Activated B cell treated with CpG ODN at 0.5 μM for 24 hours (primary cell): ENCODE measurements at regions not wholly inside any gene's neighbourhood (a gene's known extent, or its start where the extent isn't known, plus 50 kb on each side); places are given as distances from the start of the nearest gene placed in this dataset.

Experiments used
- ATAC-seq: fragments of 200-7000 bp; cut with Tn5 transposase; one replicate; pipeline ENCODE4 v1.10.0; 2021; ENCODE audit warnings: low read depth, mild to moderate bottlenecking, moderate library complexity
- CTCF ChIA-PET: fragments of 350-600 bp; sonication (Branson Sonifier 250); formaldehyde crosslinking; loops from one replicate; lab custom pipeline; 2021; ENCODE audit warnings: antibody characterized with exemption; lab: Charles Lee
- POLR2A ChIA-PET: fragments of 350-600 bp; sonication (Branson Sonifier 250); formaldehyde crosslinking; loops from one replicate; lab custom pipeline; 2021; ENCODE audit warnings: antibody characterized with exemption; lab: Charles Lee
- DNase-seq: peaks from one replicate; pipeline ENCODE4 v3.0.0; 2022
- H3K27ac Mint-ChIP-seq: one replicate; pipeline ENCODE4 v1.8.0; 2020; ENCODE audit warnings: mixed read lengths
- H3K27me3 Mint-ChIP-seq: one replicate; pipeline ENCODE4 v1.8.0; 2021; ENCODE audit warnings: mixed read lengths
- H3K36me3 Mint-ChIP-seq: one replicate; pipeline ENCODE4 v1.8.0; 2021; ENCODE audit warnings: low read depth, mixed read lengths
- H3K4me1 Mint-ChIP-seq: one replicate; pipeline ENCODE4 v1.8.0; 2021; ENCODE audit warnings: mixed read lengths
- H3K4me3 Mint-ChIP-seq: one replicate; pipeline ENCODE4 v1.8.0; 2020; ENCODE audit warnings: mild to moderate bottlenecking, mixed read lengths
- H3K9me3 Mint-ChIP-seq: one replicate; pipeline ENCODE4 v1.8.0; 2020; ENCODE audit warnings: mixed read lengths
- intact Hi-C: fragments of 100-400 bp; cut with micrococcal nuclease; formaldehyde crosslinking; loops from one replicate; pipeline ENCODE4 v1.15.1; 2024
- TF ChIP-seq, protein P1 (sequence below): fragments of 200-600 bp; IDR thresholded peaks from one replicate; pipeline ENCODE4 v1.8.0; 2022; ENCODE audit warnings: antibody characterized with exemption, mild to moderate bottlenecking

DNA sequence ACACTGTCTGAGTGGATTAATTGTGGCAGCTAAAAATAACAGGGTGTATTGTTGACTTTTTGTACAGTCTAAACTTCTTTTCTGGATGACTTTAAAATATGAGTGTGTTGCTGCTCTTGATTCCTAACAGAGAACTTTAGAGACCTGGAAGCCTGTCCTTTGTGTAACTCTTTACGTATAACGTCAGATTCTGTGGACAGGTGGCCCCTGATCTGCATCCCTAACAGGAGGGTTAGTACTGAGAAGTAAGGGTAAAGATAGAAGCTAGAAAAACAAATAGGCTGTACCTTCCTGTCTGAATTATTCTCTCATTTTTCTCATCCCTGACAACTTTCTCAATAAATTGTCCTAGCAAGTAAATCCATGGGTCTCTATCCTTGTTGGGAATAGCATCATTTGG lies 105.7 kb upstream of the LIMCH1 start:
- Mint-ChIP-seq H3K36me3 (no peaks in the 10 kb centered on the region), H3K27me3 (peaks cover 3% of the 10 kb centered on the region), H3K9me3 (no peaks in the 10 kb centered on the region), H3K4me1 (no peaks in the 10 kb centered on the region), H3K27ac (no peak overlapping the region), H3K4me3 (no peak overlapping the region)
- TF ChIP-seq, protein P1, sequence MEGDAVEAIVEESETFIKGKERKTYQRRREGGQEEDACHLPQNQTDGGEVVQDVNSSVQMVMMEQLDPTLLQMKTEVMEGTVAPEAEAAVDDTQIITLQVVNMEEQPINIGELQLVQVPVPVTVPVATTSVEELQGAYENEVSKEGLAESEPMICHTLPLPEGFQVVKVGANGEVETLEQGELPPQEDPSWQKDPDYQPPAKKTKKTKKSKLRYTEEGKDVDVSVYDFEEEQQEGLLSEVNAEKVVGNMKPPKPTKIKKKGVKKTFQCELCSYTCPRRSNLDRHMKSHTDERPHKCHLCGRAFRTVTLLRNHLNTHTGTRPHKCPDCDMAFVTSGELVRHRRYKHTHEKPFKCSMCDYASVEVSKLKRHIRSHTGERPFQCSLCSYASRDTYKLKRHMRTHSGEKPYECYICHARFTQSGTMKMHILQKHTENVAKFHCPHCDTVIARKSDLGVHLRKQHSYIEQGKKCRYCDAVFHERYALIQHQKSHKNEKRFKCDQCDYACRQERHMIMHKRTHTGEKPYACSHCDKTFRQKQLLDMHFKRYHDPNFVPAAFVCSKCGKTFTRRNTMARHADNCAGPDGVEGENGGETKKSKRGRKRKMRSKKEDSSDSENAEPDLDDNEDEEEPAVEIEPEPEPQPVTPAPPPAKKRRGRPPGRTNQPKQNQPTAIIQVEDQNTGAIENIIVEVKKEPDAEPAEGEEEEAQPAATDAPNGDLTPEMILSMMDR = no peak
- intact Hi-C loops = no loop called here
- CTCF ChIA-PET = no interaction called here
- POLR2A ChIA-PET = no interaction called here
- no peak for DNase-seq
- ATAC-seq = no peak

DNA sequence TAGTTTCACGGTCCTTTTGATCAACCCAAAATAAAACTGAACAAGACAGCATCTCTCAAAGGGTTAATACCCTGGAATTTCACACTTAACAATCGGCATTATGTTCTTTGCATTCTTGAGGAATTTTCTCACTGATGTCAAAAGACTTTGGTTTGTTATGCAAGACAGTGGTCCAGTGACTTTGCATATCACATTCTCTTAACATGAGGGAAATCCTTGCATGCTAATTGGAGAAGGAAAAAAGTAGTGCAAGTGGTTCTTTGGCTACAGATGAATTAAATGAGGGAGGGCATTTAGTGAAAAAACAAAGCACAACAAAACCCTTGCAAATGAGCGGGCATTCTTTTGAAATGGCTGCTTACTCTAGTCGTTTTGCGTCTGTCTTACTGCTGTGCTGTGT lies 105.1 kb upstream of the LIMCH1 start:
- H3K36me3 Mint-ChIP-seq = no peaks in the 10 kb centered on the region

DNA sequence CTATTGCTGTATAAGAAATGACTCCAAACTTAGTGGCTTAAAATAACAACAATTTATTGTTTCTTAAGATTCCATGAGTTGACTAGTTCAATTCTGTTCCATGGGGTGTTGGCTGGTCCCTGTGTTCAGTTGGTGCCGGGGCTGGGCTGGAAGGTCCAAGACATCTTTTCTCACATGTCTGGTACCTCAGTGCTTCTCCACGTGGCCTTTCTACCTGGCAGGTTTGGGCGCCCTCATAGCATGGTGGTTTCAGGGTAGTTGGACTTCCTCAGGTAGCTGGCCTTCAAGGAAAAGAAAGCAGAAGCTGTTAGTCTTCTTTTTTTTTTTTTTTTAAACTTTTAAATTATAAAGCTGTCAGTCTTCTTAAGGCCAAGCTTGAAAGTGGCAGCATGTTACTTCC lies 104.6 kb upstream of the LIMCH1 start:
- H3K9me3 Mint-ChIP-seq = no peaks in the 10 kb centered on the region
- TF ChIP-seq, protein P1 = no peak
- ATAC-seq = no peak
- POLR2A ChIA-PET = no interaction called here
- DNase-seq = no peak
- H3K4me1 Mint-ChIP-seq = no peaks in the 10 kb centered on the region
- no peak overlapping the region for H3K27ac Mint-ChIP-seq
- peaks cover 3% of the 10 kb centered on the region for H3K27me3 Mint-ChIP-seq
- H3K36me3 Mint-ChIP-seq = no peaks in the 10 kb centered on the region
- intact Hi-C loops = no loop called here
- CTCF ChIA-PET = no interaction called here
- no peak overlapping the region for H3K4me3 Mint-ChIP-seq

More for the DNA sequence above, 105.1 kb upstream of the LIMCH1 start:
- TF ChIP-seq, protein P1 = no peak
- ChIA-PET POLR2A (no interaction called here), CTCF (no interaction called here)
- Mint-ChIP-seq H3K27me3 (peaks cover 3% of the 10 kb centered on the region), H3K4me3 (no peak overlapping the region), H3K27ac (no peak overlapping the region), H3K4me1 (no peaks in the 10 kb centered on the region), H3K9me3 (no peaks in the 10 kb centered on the region)
- intact Hi-C loops = no loop called here
- DNase-seq = no peak
- ATAC-seq = no peak

DNA sequence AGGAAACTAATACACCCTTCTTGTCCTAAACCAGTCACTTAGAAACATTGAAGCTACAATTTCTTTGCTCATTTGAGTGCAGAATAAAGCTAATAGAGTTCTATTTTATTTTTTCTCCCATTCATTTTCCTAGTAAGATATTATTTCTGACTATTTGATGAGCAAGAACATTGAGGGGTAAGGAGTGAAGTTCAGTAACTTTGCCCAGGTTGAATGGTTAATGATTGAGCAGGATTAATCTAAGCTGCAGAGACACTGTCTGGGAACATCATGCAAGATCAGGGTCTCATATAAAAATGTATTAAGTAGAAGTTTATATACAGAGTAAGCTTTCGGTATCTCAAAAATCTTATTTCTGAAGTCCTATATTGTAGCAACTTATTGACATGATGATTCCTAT lies 102.4 kb upstream of the LIMCH1 start:
- ATAC-seq = no peak
- POLR2A ChIA-PET = no interaction called here

DNA sequence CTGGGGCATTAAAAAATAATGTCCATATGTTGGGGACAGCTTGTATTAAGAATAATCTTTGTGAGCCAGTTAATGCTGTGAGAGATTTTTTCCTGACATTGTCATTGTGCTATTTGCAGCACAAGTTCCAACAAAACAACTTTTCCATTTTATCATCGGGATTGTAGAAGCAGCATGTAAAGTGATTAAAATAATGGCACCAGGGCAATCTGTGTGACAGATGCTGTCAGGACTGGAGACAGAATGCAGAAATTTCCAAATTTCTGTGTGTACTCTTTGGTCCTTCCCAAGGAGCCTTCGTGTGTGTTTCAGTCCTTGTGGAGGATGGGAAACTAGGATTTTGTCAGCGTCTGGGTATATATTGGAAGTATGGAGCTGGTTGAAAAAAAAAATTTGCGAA lies 101.5 kb upstream of the LIMCH1 start:
- DNase-seq (no peak), ATAC-seq (no peak)
- intact Hi-C loops = no loop called here
- ChIA-PET CTCF (no interaction called here), POLR2A (no interaction called here)
- Mint-ChIP-seq H3K36me3 (no peaks in the 10 kb centered on the region), H3K9me3 (no peaks in the 10 kb centered on the region), H3K4me1 (no peaks in the 10 kb centered on the region), H3K27ac (no peak overlapping the region), H3K4me3 (no peak overlapping the region), H3K27me3 (peaks cover 3% of the 10 kb centered on the region)
- TF ChIP-seq, protein P1 = no peak

More for the DNA sequence above, 102.4 kb upstream of the LIMCH1 start:
- CTCF ChIA-PET = no interaction called here
- H3K4me1 Mint-ChIP-seq = no peaks in the 10 kb centered on the region
- H3K4me3 Mint-ChIP-seq = no peak overlapping the region
- DNase-seq = no peak
- H3K27ac Mint-ChIP-seq = no peak overlapping the region
- H3K27me3 Mint-ChIP-seq = peaks cover 3% of the 10 kb centered on the region
- intact Hi-C loops = no loop called here
- H3K36me3 Mint-ChIP-seq = no peaks in the 10 kb centered on the region
- no peaks in the 10 kb centered on the region for H3K9me3 Mint-ChIP-seq
- TF ChIP-seq, protein P1 = no peak
